RWPE2 (cell line): ENCODE measurements at regions not wholly inside any gene's neighbourhood (a gene's known extent, or its start where the extent isn't known, plus 50 kb on each side); places are given as distances from the start of the nearest gene placed in this dataset.

Source experiments
- ATAC-seq: fragments of 200-7000 bp; cut with Tn5 transposase; 3 replicates; pipeline ENCODE4 v1.9.1; 2021; ENCODE audit warnings: low read depth
- DNase-seq: peaks from one replicate; pipeline ENCODE4 v3.0.0-alpha.2; 2020; ENCODE audit warnings: low spot score
- H3K27ac ChIP-seq: fragments of 450-650 bp; 2 replicates; pipeline ENCODE4 v1.5.1; 2017; ENCODE audit warnings: mild to moderate bottlenecking; ENCODE audit not compliant: poor library complexity, severe bottlenecking
- H3K27me3 ChIP-seq: fragments of 250-450 bp; sonication (Bioruptor Pico); 2 replicates; pipeline ENCODE4 v1.5.1; 2021; ENCODE audit warnings: mild to moderate bottlenecking, moderate library complexity; ENCODE audit not compliant: insufficient read depth, poor library complexity, severe bottlenecking
- H3K36me3 ChIP-seq: fragments of 250-450 bp; sonication (Bioruptor Pico); 2 replicates; pipeline ENCODE4 v1.5.1; 2020; ENCODE audit warnings: low read depth, mild to moderate bottlenecking, moderate library complexity
- H3K4me1 ChIP-seq: fragments of 250-450 bp; sonication (Bioruptor Pico); 2 replicates; pipeline ENCODE4 v1.5.1; 2021; ENCODE audit warnings: mild to moderate bottlenecking, moderate library complexity; ENCODE audit not compliant: insufficient read depth, poor library complexity, severe bottlenecking
- H3K4me3 ChIP-seq: fragments of 250-450 bp; sonication (Bioruptor Pico); 2 replicates; pipeline ENCODE4 v1.5.1; 2021; ENCODE audit warnings: mild to moderate bottlenecking, moderate library complexity; ENCODE audit not compliant: severe bottlenecking
- H3K9me3 ChIP-seq: fragments of 250-450 bp; sonication (Bioruptor Pico); 2 replicates; pipeline ENCODE4 v1.5.1; 2021; ENCODE audit warnings: mild to moderate bottlenecking, moderate library complexity; ENCODE audit not compliant: severe bottlenecking
- TF ChIP-seq, protein P1 (sequence below): fragments of 450-650 bp; IDR thresholded peaks from one replicate; pipeline ENCODE4 v1.5.1; 2017; ENCODE audit warnings: mild to moderate bottlenecking, moderate library complexity; ENCODE audit not compliant: poor library complexity, severe bottlenecking

DNA sequence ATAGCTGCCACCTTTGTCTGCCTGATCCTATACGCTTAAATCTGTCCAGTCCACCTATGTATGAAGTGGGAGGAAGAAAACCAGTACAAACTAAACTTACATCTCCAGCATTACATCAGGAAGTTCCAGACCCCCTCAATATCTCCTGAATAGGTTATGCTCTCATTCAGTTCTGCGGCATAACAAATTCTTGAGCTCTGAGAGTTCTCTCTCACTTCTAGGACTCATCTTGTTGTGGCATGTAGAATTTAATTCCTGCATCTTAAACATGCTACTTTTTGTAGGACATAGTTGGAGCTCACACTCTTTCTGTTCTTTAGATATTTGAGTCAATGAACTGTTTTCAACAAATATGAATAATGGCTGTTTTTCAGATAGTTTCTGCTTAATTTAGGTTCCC, 662.5 kb downstream of the CDH11 start:
- ATAC-seq = no peak
- H3K4me1 ChIP-seq = no peaks in the 10 kb centered on the region
- no peaks in the 10 kb centered on the region for H3K36me3 ChIP-seq
- no peak overlapping the region for H3K4me3 ChIP-seq
- no peak overlapping the region for H3K27ac ChIP-seq
- H3K27me3 ChIP-seq = no peaks in the 10 kb centered on the region
- H3K9me3 ChIP-seq = no peaks in the 10 kb centered on the region
- TF ChIP-seq, protein P1, sequence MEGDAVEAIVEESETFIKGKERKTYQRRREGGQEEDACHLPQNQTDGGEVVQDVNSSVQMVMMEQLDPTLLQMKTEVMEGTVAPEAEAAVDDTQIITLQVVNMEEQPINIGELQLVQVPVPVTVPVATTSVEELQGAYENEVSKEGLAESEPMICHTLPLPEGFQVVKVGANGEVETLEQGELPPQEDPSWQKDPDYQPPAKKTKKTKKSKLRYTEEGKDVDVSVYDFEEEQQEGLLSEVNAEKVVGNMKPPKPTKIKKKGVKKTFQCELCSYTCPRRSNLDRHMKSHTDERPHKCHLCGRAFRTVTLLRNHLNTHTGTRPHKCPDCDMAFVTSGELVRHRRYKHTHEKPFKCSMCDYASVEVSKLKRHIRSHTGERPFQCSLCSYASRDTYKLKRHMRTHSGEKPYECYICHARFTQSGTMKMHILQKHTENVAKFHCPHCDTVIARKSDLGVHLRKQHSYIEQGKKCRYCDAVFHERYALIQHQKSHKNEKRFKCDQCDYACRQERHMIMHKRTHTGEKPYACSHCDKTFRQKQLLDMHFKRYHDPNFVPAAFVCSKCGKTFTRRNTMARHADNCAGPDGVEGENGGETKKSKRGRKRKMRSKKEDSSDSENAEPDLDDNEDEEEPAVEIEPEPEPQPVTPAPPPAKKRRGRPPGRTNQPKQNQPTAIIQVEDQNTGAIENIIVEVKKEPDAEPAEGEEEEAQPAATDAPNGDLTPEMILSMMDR = no peak
- no peak for DNase-seq

DNA sequence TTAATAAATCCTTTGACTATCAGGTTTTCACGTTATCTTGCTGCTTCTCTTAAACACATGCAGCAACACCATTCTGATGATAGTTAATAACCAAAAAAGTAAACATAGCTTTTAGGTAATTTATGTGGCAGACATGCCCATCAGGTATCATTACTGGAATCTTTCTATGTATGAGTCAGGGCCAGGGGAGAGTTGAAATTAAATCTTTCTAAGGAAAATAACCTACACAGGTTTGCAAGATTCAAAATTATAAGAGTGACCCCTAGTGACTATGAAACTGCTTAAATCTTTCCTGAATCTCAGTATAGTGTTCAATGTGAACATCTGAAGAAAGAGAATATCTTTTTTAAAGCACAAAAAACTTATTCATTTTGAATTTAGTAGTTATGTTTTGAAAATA, 666.6 kb downstream of the CDH11 start:
- Histone ChIP-seq H3K36me3 (no peaks in the 10 kb centered on the region), H3K4me3 (no peak overlapping the region), H3K4me1 (no peaks in the 10 kb centered on the region), H3K27me3 (no peaks in the 10 kb centered on the region), H3K27ac (no peak overlapping the region), H3K9me3 (no peaks in the 10 kb centered on the region)
- TF ChIP-seq, protein P1 = peak; percentile 53
- ATAC-seq (peak; percentile 77), DNase-seq (no peak)

DNA sequence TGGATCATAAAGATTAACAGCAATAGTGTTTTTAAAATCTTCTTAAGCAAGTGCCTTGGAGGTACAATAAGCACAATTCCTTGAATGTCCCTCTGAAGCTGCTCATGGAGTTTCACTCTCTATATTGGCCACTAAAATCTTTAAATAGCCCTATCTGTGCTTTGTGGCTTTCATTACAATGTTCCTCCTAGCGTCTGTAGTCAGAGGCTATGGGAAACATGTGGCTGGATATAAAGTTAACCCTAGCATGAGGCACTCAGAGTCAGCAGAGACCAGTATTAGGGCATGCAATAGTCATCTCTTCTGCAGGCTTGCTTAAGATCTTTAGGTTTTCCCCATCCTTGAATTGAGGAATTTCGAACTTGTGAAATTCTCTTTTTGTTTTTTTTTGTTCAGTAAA, 668.2 kb downstream of the CDH11 start:
- Histone ChIP-seq H3K9me3 (no peaks in the 10 kb centered on the region), H3K36me3 (no peaks in the 10 kb centered on the region)
- ATAC-seq = no peak

DNA sequence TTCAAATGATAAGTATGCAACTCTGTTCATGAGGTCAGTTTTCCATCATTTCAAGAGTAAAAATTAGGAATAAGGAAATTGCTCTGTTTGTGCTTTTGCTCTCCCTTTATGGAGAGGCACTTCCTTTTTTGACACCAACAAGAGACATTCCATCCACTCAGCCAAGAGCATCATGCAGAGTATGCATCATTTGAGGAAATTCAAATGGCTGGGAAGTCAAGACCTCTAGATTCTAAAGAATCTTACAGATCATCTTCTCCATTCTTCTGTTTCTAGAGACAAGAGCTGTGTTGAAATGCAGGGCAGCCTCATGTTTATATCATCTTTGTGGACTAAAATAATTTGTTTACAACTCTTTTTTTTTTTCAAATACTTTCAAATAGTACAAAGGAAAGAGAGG, 669.4 kb downstream of the CDH11 start:
- TF ChIP-seq, protein P1 = no peak
- Histone ChIP-seq H3K9me3 (no peaks in the 10 kb centered on the region), H3K36me3 (no peaks in the 10 kb centered on the region), H3K4me3 (no peak overlapping the region), H3K4me1 (no peaks in the 10 kb centered on the region), H3K27me3 (no peaks in the 10 kb centered on the region), H3K27ac (no peak overlapping the region)
- DNase-seq = no peak
- ATAC-seq = no peak

More for the DNA sequence above, 668.2 kb downstream of the CDH11 start:
- Histone ChIP-seq H3K4me3 (no peak overlapping the region), H3K27me3 (no peaks in the 10 kb centered on the region), H3K4me1 (no peaks in the 10 kb centered on the region), H3K27ac (no peak overlapping the region)
- TF ChIP-seq, protein P1 = no peak
- DNase-seq = no peak

DNA sequence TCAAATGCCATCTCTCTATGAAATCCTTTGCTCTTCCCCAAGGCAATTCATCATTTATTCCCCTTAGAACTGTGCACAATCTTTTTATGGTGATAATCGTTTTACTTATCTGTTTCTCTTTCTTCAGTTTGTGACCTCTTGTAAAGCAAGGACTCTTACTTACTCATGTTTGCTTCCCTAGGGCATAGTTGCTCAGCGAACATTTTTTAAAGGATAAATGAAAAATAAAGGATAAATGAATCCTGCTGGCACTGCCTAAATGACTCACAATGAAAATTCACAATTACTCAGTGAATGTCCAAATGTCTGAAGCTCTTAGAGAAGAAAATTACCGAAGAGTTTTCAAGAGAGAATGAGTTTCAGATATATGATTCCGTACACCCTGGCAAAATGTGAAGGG, 671.7 kb downstream of the CDH11 start:
- DNase-seq = no peak
- Histone ChIP-seq H3K36me3 (no peaks in the 10 kb centered on the region), H3K9me3 (no peaks in the 10 kb centered on the region), H3K4me3 (no peak overlapping the region), H3K27ac (no peak overlapping the region), H3K4me1 (no peaks in the 10 kb centered on the region), H3K27me3 (no peaks in the 10 kb centered on the region)
- ATAC-seq = no peak
- TF ChIP-seq, protein P1 = no peak
